WTC11 (cell line): ENCODE measurements at regions not wholly inside any gene's neighbourhood (a gene's known extent, or its start where the extent isn't known, plus 50 kb on each side); places are given as distances from the start of the nearest gene placed in this dataset.

Experiments used
- ATF6 ChIP-seq: sonication (generic); formaldehyde crosslinking; IDR thresholded peaks from 2 replicates; pipeline ENCODE4 v1.8.1; 2023; ENCODE audit warnings: mild to moderate bottlenecking, missing genetic modification reagents
- CTCF ChIP-seq: fragments of 200-600 bp; IDR thresholded peaks from 2 replicates; pipeline ENCODE4 v1.8.0; 2022; ENCODE audit warnings: antibody characterized with exemption
- ERG ChIP-seq: fragments of 250-450 bp; sonication (Bioruptor Pico); IDR thresholded peaks from 2 replicates; pipeline ENCODE4 v1.8.0; 2021; ENCODE audit warnings: mild to moderate bottlenecking
- HMGA2 ChIP-seq: fragments of 250-450 bp; sonication (Bioruptor Pico); IDR thresholded peaks from 2 replicates; pipeline ENCODE4 v1.4.0; 2021; ENCODE audit warnings: mild to moderate bottlenecking, moderate library complexity
- NR1H2 ChIP-seq: sonication (generic); formaldehyde crosslinking; IDR thresholded peaks from 2 replicates; pipeline ENCODE4 v1.9.0; 2021; ENCODE audit warnings: mild to moderate bottlenecking, moderate library complexity, missing genetic modification reagents
- NR2C2 ChIP-seq: sonication (generic); formaldehyde crosslinking; IDR thresholded peaks from 2 replicates; pipeline ENCODE4 v1.8.0; 2022; ENCODE audit warnings: mild to moderate bottlenecking, missing genetic modification reagents
- OVOL2 ChIP-seq: fragments of 250-450 bp; sonication (Bioruptor Pico); IDR thresholded peaks from 2 replicates; pipeline ENCODE4 v1.9.0; 2021; ENCODE audit warnings: mild to moderate bottlenecking, borderline replicate concordance
- TEAD4 ChIP-seq: sonication (generic); formaldehyde crosslinking; IDR thresholded peaks from 2 replicates; pipeline ENCODE4 v1.8.0; 2022; ENCODE audit warnings: mild to moderate bottlenecking, missing genetic modification reagents
- ZNF138 ChIP-seq: sonication (generic); formaldehyde crosslinking; conservative IDR thresholded peaks from 2 replicates; pipeline ENCODE4 v1.8.1; 2022; ENCODE audit warnings: mild to moderate bottlenecking, moderate library complexity, missing genetic modification reagents

GRCh38 chr12:67377021-67377420, 107.9 kb downstream of the CAND1 start:
- no peak for TF ChIP-seq ZNF138 (CRISPR knock-in tag)
- TF ChIP-seq ATF6 (CRISPR knock-in tag) = no peak
- TF ChIP-seq NR1H2 = no peak
- no peak for TF ChIP-seq CTCF
- no peak for TF ChIP-seq NR2C2 (CRISPR knock-in tag)
- no peak for TF ChIP-seq TEAD4 (CRISPR knock-in tag)
- TF ChIP-seq OVOL2 = no peak
- no peak for TF ChIP-seq HMGA2 (CRISPR knock-in tag)
- TF ChIP-seq ERG (CRISPR knock-in tag) = no peak
